ENCODE measurements at regions not wholly inside any gene's neighbourhood (a gene's known extent, or its start where the extent isn't known, plus 50 kb on each side); places are given as distances from the start of the nearest gene placed in this dataset.

GRCh38 chr1:173411835-173412742 lies 65.0 kb upstream of the PRDX6 start:
- TF ChIP-seq CTCF (IDR thresholded peaks at IDR 0.05): no peak
- no peak for TF ChIP-seq EP300 (IDR thresholded peaks at IDR 0.05)
- TF ChIP-seq POLR2A (IDR thresholded peaks at IDR 0.05; ENCODE audit: low read depth): no peak
